ENCODE measurements at regions not wholly inside any gene's neighbourhood (a gene's known extent, or its start where the extent isn't known, plus 50 kb on each side); places are given as distances from the start of the nearest gene placed in this dataset.

DNA sequence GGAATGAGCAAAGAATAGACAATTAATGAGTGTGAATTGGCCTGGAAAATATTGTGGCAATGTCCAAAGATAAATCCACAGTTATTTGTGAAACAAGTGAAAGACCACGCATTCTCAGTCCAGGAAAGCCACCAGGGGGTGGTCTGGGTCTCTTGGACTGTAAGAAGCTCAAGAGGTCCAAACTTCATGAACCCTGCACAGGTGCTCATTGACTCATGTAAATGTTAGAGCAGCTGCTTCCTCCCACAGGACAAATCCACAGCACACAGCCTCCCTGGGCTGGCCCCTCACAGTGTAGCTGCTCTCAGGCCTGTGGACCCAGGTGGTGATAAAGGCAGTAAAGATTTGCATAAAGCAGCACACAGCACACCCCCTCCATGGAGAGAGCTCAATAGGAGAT, 114.0 kb downstream of the ZNF280B start:
- DNase-seq (ENCODE audit: low read depth), result no peak

DNA sequence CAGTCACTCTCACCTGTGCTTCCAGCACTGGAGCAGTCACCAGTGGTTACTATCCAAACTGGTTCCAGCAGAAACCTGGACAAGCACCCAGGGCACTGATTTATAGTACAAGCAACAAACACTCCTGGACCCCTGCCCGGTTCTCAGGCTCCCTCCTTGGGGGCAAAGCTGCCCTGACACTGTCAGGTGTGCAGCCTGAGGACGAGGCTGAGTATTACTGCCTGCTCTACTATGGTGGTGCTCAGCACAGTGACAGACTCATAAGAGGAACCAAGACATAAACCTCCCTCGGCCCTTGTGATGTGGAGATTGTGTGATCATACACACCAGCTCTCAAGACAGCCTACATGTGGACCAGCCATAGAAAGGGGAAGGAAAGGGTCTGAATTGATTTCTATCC, 113.3 kb downstream of the ZNF280B start:
- no peak for DNase-seq (ENCODE audit: low read depth)

- no peak for DNase-seq (ENCODE audit: low read depth)
Measured at GRCh38 chr22:22396741-22397291, 111.7 kb downstream of the ZNF280B start.

GRCh38 chr22:22397292-22397870, 111.2 kb downstream of the ZNF280B start:
- DNase-seq (ENCODE audit: low read depth), result peak; percentile 53

- no peak for DNase-seq (ENCODE audit: low read depth)
Measured at GRCh38 chr22:22397875-22398524, 110.5 kb downstream of the ZNF280B start.

DNA sequence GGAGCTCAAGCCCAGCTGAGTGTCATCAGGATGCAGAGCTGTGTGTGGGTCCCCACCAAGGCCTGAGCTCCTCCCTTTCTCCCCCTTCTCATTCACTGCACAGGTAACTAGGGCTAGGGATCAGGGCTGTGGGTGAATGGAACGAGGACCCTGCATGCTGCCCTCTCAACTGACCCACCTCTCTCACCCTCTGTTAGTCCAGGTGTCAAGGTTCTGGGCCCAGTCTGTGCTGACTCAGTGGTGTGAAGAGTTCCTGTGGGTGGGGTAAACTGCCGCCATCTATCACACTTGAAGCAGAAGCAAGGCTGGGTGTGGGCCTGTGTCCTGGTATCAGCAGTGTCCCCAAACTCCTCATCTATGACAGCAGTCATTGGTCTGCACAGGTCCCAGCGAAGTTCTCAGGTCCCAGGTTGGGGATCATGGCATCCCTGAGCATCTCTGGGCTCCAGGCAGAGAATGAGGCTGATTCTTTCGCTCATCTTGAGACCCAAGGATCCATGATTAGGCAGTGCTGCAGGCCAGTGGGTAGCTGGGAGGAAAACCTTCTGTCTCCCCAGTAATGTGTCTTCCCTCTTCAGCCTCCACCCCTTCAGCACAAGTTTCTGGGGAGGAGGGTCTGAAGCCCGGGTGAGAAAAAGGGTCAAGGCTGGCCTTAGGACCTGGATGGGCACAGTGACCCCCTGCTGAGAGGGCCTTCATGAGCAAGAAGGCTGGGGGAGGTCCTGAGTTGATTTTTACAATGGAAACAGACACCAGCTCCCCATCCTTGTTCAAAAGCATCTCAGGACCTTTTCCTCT, 109.8 kb downstream of the ZNF280B start:
- DNase-seq (ENCODE audit: low read depth), result no peak

DNA sequence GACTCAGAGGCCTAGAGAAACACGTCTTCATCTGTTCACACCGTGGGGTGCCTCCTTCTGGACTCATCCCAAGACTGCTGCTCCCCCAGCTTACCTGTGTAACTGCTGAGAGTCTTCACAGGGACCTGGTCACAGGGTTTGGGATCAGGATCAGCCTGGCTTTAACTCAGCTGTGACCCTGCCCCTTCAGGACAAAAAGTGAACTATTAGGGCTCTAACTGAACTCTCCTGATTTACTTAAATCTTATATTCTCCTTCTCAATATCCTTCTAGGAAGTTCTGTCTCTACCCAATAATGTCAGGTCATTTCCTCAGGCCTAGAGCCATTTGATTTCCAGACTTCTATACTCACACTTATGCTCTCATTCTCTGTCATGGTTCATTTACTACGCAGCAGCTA, 108.4 kb downstream of the ZNF280B start:
- no peak for DNase-seq (ENCODE audit: low read depth)

GRCh38 chr22:22400964-22401363, 107.6 kb downstream of the ZNF280B start:
- no peak for DNase-seq (ENCODE audit: low read depth)

DNA sequence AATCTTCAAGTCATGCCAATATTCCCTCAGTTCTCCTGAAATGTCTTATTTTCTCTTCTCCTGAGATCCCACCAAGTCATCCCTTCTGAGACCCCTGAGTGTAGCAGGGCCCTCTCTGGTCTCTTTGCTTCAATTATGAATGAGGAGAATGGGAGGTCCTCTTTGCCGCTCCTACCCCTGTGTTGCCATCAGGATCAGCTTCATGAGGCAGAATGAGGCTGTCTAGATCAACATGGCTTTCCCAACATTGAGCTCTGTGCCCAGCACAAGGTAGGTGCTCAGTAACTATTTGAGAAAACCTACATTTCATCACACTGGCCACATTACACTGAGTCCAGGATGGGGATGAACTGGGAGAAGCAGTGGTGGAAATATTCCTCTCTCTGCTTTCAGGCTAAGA, 107.2 kb downstream of the ZNF280B start:
- DNase-seq (ENCODE audit: low read depth), result no peak

DNA sequence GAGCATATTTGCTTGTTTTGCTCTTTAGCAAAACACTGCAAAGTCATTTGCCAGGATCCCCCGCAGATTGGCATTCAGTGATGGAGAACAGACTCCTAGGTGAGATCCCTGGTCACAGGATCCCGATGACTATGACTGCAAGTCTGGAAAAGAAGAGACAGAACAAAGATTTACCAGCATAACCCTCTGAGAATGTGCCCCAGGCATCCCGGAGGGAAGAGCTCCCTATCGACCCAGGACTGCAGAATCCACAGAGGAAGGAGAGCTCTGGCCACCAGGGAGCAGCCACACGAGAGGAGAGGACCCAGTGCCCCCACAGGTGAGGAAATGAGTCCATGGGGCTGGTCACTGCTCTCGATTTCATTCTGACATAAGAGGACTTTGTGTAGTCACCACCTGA, 105.2 kb downstream of the ZNF280B start:
- DNase-seq (ENCODE audit: low read depth), result no peak

DNA sequence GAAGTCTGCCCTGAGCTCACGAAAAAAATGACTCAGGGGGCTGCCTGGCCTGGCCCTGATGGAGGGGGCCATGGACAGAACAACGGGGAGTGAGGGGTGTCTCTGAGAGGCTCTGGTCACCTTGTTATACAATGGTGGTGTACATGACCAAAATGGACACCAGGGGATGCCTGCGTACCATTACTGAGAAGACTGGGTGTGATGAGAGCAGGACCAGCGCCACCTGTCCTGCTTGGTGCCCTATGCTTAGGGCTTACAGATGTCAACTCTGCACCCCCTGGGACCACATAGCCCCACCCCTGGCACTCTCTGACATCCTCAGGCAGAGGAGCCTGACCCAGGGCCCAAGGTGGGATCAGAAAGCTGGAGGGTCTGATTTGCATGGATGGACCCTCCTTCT, 104.8 kb downstream of the ZNF280B start:
- no peak for DNase-seq (ENCODE audit: low read depth)

GRCh38 chr22:22404598-22405284, 103.8 kb downstream of the ZNF280B start:
- DNase-seq (ENCODE audit: low read depth), result no peak

DNA sequence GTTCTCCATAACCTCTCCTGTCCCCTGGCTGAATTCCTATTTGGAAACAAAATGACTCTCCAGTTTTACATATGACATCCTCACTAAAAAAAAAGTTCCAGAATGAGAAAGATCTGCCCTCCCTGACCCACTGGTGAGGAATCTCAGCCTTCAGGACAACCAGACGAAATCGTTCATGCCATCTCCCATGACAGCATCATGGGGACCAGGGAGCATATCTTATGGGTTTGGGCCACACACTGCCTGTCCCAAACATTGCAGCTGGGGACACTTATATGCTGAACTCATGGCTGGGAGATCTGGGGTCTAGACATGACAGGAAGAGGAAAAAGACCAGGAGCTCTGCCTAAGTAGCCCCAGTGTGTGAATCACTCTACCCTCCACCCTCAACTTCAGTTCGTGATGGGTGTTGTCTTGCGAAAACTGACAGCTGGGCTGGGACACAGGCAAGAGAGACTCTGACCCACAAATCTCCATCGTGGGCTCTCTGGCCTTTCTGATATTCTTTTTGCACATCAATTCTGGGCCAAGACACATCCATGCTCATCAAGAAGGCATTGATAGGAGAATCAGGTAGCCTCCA, 102.0 kb downstream of the ZNF280B start:
- DNase-seq (ENCODE audit: low read depth), result no peak

GRCh38 chr22:22407061-22407460, 101.5 kb downstream of the ZNF280B start:
- no peak for DNase-seq (ENCODE audit: low read depth)

- no peak for DNase-seq (ENCODE audit: low read depth)
Measured at GRCh38 chr22:22408269-22408668, 100.3 kb downstream of the ZNF280B start.

- no peak for DNase-seq (ENCODE audit: low read depth)
Measured at GRCh38 chr22:22408731-22409696, 99.5 kb downstream of the ZNF280B start.

GRCh38 chr22:22410121-22410520, 98.4 kb downstream of the ZNF280B start:
- DNase-seq (ENCODE audit: low read depth), result no peak

DNA sequence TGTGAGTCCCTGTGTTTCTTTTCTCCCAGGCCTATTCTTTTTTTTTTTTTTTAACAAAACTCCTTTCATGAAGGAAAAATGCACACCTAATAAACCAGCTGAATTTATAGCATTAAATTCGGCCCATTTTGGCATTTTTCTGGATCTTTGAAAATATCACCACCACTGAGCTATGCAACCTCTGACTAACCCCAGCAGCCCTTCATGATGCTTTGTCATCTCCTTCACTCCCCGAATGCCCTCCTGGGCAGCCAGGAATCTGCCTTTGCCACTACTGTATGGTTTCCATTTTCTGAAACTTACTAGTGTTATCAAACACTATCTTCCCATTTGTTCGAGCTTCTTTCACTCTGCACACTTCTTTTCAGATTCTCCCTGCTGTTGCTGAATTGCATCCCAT, 97.9 kb downstream of the ZNF280B start:
- DNase-seq (ENCODE audit: low read depth), result no peak

GRCh38 chr22:22414266-22414665, 94.3 kb downstream of the ZNF280B start:
- no peak for DNase-seq (ENCODE audit: low read depth)

GRCh38 chr22:22417495-22418162, 90.9 kb downstream of the ZNF280B start:
- no peak for DNase-seq (ENCODE audit: low read depth)

Measured in HT1080 (cell line).